IMR-90 (cell line): ENCODE measurements at regions not wholly inside any gene's neighbourhood (a gene's known extent, or its start where the extent isn't known, plus 50 kb on each side); places are given as distances from the start of the nearest gene placed in this dataset.

Experiments
- ATAC-seq: fragments of 200-7000 bp; cut with Tn5 transposase; 2 replicates; pipeline ENCODE4 v1.9.1; 2020; ENCODE audit warnings: low read depth, mild to moderate bottlenecking, moderate library complexity
- BruUV-seq: library from RNA; stranded (reverse); fragments of 400-500 nt; replicated peaks from 2 replicates; lab custom pipeline; 2021; lab: Mats Ljungman, UMichigan
- CTCF ChIA-PET: fragments of 300-600 bp; formaldehyde crosslinking; extraction: SDS; loops from one replicate; lab custom pipeline; 2021; ENCODE audit warnings: antibody characterized with exemption; lab: Yijun Ruan, JAX
- POLR2A ChIA-PET: fragments of 300-600 bp; sonication (Branson Sonifier 250); formaldehyde crosslinking; loops from one replicate; lab custom pipeline; 2022; ENCODE audit warnings: antibody characterized with exemption; ENCODE audit not compliant: unreplicated experiment; lab: Charles Lee
- DNase-seq: peaks from one replicate; pipeline ENCODE4 v3.0.0; 2013
- H2AFZ ChIP-seq: replicated peaks from 2 replicates; pipeline ENCODE3; 2013; ENCODE audit warnings: low read length, mild to moderate bottlenecking; ENCODE audit not compliant: poor library complexity
- H2AK5ac ChIP-seq: 2 replicates; pipeline ENCODE4 v1.6.1; 2013; ENCODE audit warnings: low read depth, low read length, inconsistent platforms
- H2AK9ac ChIP-seq: replicated peaks from 2 replicates; pipeline ENCODE3; 2013; ENCODE audit warnings: mild to moderate bottlenecking, low read depth, low read length, moderate library complexity; ENCODE audit not compliant: poor library complexity
- H2BK120ac ChIP-seq: 2 replicates; pipeline ENCODE4 v1.6.1; 2013; ENCODE audit warnings: low read depth, low read length, inconsistent platforms
- H2BK15ac ChIP-seq: 3 replicates; pipeline ENCODE4 v1.6.1; 2013; ENCODE audit warnings: low read depth, low read length, inconsistent platforms
- H2BK20ac ChIP-seq: 2 replicates; pipeline ENCODE4 v1.6.1; 2013; ENCODE audit warnings: low read depth, mild to moderate bottlenecking, inconsistent platforms, low read length, moderate library complexity
- H2BK5ac ChIP-seq: 2 replicates; pipeline ENCODE4 v1.6.1; 2013; ENCODE audit warnings: mild to moderate bottlenecking, low read depth, low read length, inconsistent platforms; ENCODE audit not compliant: poor library complexity, severe bottlenecking
- H3K14ac ChIP-seq: replicated peaks from 2 replicates; pipeline ENCODE4 v1.6.1; 2013; ENCODE audit warnings: low read depth, low read length, inconsistent platforms
- H3K18ac ChIP-seq: 2 replicates; pipeline ENCODE4 v1.6.1; 2013; ENCODE audit warnings: low read depth, low read length, control low read depth
- H3K23ac ChIP-seq: 2 replicates; pipeline ENCODE4 v1.6.1; 2013; ENCODE audit warnings: low read depth, low read length, inconsistent platforms
- H3K27ac ChIP-seq: 2 replicates; pipeline ENCODE4 v1.5.1; 2013; ENCODE audit warnings: mild to moderate bottlenecking, control low read depth, low read length; ENCODE audit not compliant: insufficient read depth
- H3K27me3 ChIP-seq: 2 replicates; pipeline ENCODE4 v1.6.1; 2013; ENCODE audit warnings: low read length; ENCODE audit not compliant: control insufficient read depth, insufficient read depth
- H3K36me3 ChIP-seq: 2 replicates; pipeline ENCODE4 v1.6.1; 2013; ENCODE audit warnings: low read length, mixed read lengths; ENCODE audit not compliant: control insufficient read depth, insufficient read depth
- H3K4ac ChIP-seq: 2 replicates; pipeline ENCODE4 v1.6.1; 2013; ENCODE audit warnings: low read depth, low read length, inconsistent platforms
- H3K4me1 ChIP-seq: 2 replicates; pipeline ENCODE4 v1.6.1; 2013; ENCODE audit warnings: low read length, mixed read lengths; ENCODE audit not compliant: control insufficient read depth, insufficient read depth
- H3K4me2 ChIP-seq: 2 replicates; pipeline ENCODE4 v1.6.1; 2013; ENCODE audit warnings: low read depth, mild to moderate bottlenecking, control low read depth, low read length, moderate library complexity
- H3K4me3 ChIP-seq: 2 replicates; pipeline ENCODE4 v1.5.1; 2013; ENCODE audit warnings: low read depth, mild to moderate bottlenecking, control low read depth, low read length, moderate library complexity; ENCODE audit not compliant: insufficient read depth
- H3K56ac ChIP-seq: 2 replicates; pipeline ENCODE4 v1.6.1; 2013; ENCODE audit warnings: low read length, inconsistent platforms; ENCODE audit not compliant: insufficient read depth; ENCODE audit errors: extremely low read depth
- H3K79me1 ChIP-seq, 2 experiments: 2 replicates each; pipeline ENCODE4 v1.6.1; 2013; ENCODE audit warnings: low read length in 2 of 2, inconsistent platforms in 1 of 2, low read depth in 1 of 2
- H3K9ac ChIP-seq: 2 replicates; pipeline ENCODE4 v1.6.1; 2013; ENCODE audit warnings: low read depth, low read length, control low read depth
- H3K9me1 ChIP-seq: 2 replicates; pipeline ENCODE4 v1.6.1; 2013; ENCODE audit warnings: low read length, inconsistent platforms; ENCODE audit not compliant: insufficient read depth
- H3K9me3 ChIP-seq: 2 replicates; pipeline ENCODE4 v1.6.1; 2013; ENCODE audit warnings: low read length; ENCODE audit not compliant: control insufficient read depth, insufficient read depth
- H4K20me1 ChIP-seq: 2 replicates; pipeline ENCODE4 v1.6.1; 2013; ENCODE audit warnings: low read length, inconsistent platforms; ENCODE audit not compliant: insufficient read depth
- H4K5ac ChIP-seq: 2 replicates; pipeline ENCODE4 v1.6.1; 2013; ENCODE audit warnings: mild to moderate bottlenecking, low read depth, low read length, control low read depth
- H4K8ac ChIP-seq, 2 experiments: 2 replicates each; pipeline ENCODE4 v1.6.1; 2013; ENCODE audit warnings: low read depth in 2 of 2, low read length in 2 of 2, control low read depth in 1 of 2, inconsistent platforms in 1 of 2
- H4K91ac ChIP-seq: 2 replicates; pipeline ENCODE4 v1.6.1; 2013; ENCODE audit warnings: low read depth, low read length, inconsistent platforms; ENCODE audit not compliant: insufficient read depth
- BHLHE40 ChIP-seq: fragments of 150-350 bp; IDR thresholded peaks from 2 replicates; pipeline ENCODE4 v1.6.1; 2016; ENCODE audit warnings: mild to moderate bottlenecking, low read depth, low read length
- CEBPB ChIP-seq: IDR thresholded peaks from 2 replicates; pipeline ENCODE4 v1.6.1; 2012; ENCODE audit warnings: low read depth, low read length, improper control_type of control experiment
- FOS ChIP-seq: fragments of 150-350 bp; IDR thresholded peaks from 2 replicates; pipeline ENCODE4 v1.6.1; 2016; ENCODE audit warnings: low read depth, low read length
- MAFK ChIP-seq: IDR thresholded peaks from 2 replicates; pipeline ENCODE4 v1.6.1; 2012; ENCODE audit warnings: low read depth, low read length, improper control_type of control experiment
- NFE2L2 ChIP-seq: fragments of 150-350 bp; IDR thresholded peaks from 2 replicates; pipeline ENCODE4 v1.6.1; 2016; ENCODE audit warnings: low read depth, mild to moderate bottlenecking, low read length
- POLR2A ChIP-seq: IDR thresholded peaks from 2 replicates; pipeline ENCODE4 v1.6.1; 2012; ENCODE audit warnings: mild to moderate bottlenecking, low read depth, low read length
- RAD21 ChIP-seq: IDR thresholded peaks from 2 replicates; pipeline ENCODE4 v1.6.1; 2012; ENCODE audit warnings: low read length, improper control_type of control experiment
- RCOR1 ChIP-seq: IDR thresholded peaks from 2 replicates; pipeline ENCODE4 v1.6.1; 2012; ENCODE audit warnings: mild to moderate bottlenecking, low read length, improper control_type of control experiment; ENCODE audit not compliant: insufficient replicate concordance
- SMC3 ChIP-seq: fragments of 150-350 bp; IDR thresholded peaks from 2 replicates; pipeline ENCODE4 v1.6.1; 2016; ENCODE audit warnings: low read depth, mild to moderate bottlenecking, antibody characterized with exemption, low read length, moderate library complexity
- WGBS, 2 experiments: methylation state at CpG; one replicate each; pipeline versions ENCODE4 v1.1.5 to v1.1.7; 2013; ENCODE audit warnings: missing lambda C conversion rate in 2 of 2; ENCODE audit not compliant: insufficient read length in 1 of 2; ENCODE audit errors: extremely low coverage in 2 of 2; 5-methylcytosine and 5-hydroxymethylcytosine counted together
- dilution Hi-C: fragments of 300-500 bp; cut with HindIII; formaldehyde crosslinking; loops from one replicate; pipeline ENCODE4 v1.14.3; 2018; ENCODE audit warnings: low sequenced_read_pairs; ENCODE audit not compliant: unreplicated experiment
- in situ Hi-C: fragments of 300-500 bp; cut with MboI; formaldehyde crosslinking; loops from 3 replicates; pipeline ENCODE4 v1.14.3; 2019; ENCODE audit warnings: low sequenced_read_pairs, inconsistent platforms, mixed read lengths
- intact Hi-C: fragments of 100-400 bp; cut with micrococcal nuclease; formaldehyde crosslinking; loops from 2 replicates; pipeline ENCODE4 v1.10.0; 2022
- TF ChIP-seq, protein P1 (sequence below): fragments of 150-350 bp; IDR thresholded peaks from 2 replicates; pipeline ENCODE4 v1.6.1; 2017; ENCODE audit warnings: mild to moderate bottlenecking, antibody characterized with exemption, low read length, low read depth
- TF ChIP-seq, protein P2 (sequence below): conservative IDR thresholded peaks from 2 replicates; pipeline ENCODE4 v1.5.1; 2012; ENCODE audit warnings: mild to moderate bottlenecking, low read depth, low read length, improper control_type of control experiment

DNA sequence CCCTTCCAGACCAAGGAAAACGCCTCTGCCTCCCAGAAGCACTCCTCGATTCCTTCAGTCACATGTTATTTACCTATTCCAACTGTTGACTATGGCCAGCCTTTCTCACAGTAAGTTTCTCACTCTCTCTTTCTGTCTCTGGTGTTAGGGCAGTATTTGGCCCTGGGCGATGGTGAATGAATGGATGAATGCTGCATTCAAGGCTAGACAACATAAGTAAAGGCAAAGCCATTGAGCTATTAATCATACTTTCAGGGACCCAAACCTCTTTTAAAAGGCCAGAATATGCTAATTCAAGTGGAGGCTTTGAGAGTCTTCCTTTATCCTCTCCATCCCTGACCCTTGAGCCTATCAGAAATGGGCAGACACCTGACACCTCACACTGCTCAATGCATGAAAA is 78.5 kb downstream of the SEC61B start:
- no peaks in the 10 kb centered on the region for H3K79me1 ChIP-seq
- WGBS, 2 experiments: no CpG with 5 or more reads among the region's 3 CpGs
- DNase-seq (no peak), ATAC-seq (no peak)
- no peak overlapping the region for H3K14ac ChIP-seq
- dilution Hi-C loops: no loop called here
- no peak overlapping the region for H2BK5ac ChIP-seq
- no peak overlapping the region for H2BK15ac ChIP-seq
- TF ChIP-seq RCOR1 (no peak), MAFK (no peak), BHLHE40 (no peak), RAD21 (no peak), NFE2L2 (no peak), CEBPB (no peak), SMC3 (no peak), POLR2A (no peak), FOS (no peak)
- TF ChIP-seq, protein P1, sequence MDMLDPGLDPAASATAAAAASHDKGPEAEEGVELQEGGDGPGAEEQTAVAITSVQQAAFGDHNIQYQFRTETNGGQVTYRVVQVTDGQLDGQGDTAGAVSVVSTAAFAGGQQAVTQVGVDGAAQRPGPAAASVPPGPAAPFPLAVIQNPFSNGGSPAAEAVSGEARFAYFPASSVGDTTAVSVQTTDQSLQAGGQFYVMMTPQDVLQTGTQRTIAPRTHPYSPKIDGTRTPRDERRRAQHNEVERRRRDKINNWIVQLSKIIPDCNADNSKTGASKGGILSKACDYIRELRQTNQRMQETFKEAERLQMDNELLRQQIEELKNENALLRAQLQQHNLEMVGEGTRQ: no peak
- TF ChIP-seq, protein P2, sequence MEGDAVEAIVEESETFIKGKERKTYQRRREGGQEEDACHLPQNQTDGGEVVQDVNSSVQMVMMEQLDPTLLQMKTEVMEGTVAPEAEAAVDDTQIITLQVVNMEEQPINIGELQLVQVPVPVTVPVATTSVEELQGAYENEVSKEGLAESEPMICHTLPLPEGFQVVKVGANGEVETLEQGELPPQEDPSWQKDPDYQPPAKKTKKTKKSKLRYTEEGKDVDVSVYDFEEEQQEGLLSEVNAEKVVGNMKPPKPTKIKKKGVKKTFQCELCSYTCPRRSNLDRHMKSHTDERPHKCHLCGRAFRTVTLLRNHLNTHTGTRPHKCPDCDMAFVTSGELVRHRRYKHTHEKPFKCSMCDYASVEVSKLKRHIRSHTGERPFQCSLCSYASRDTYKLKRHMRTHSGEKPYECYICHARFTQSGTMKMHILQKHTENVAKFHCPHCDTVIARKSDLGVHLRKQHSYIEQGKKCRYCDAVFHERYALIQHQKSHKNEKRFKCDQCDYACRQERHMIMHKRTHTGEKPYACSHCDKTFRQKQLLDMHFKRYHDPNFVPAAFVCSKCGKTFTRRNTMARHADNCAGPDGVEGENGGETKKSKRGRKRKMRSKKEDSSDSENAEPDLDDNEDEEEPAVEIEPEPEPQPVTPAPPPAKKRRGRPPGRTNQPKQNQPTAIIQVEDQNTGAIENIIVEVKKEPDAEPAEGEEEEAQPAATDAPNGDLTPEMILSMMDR: no peak
- no peak overlapping the region for H4K8ac ChIP-seq
- no peak overlapping the region for H3K4me3 ChIP-seq
- H3K9me1 ChIP-seq: peaks cover 6% of the 10 kb centered on the region
- no peak overlapping the region for H3K23ac ChIP-seq
- CTCF ChIA-PET: no interaction called here
- H2AK5ac ChIP-seq: no peak overlapping the region
- no peak overlapping the region for H3K9ac ChIP-seq
- no peak overlapping the region for H2BK120ac ChIP-seq
- in situ Hi-C loops: no loop called here
- H3K4me2 ChIP-seq: no peak overlapping the region
- no peak overlapping the region for H3K18ac ChIP-seq
- H3K56ac ChIP-seq: no peak overlapping the region
- POLR2A ChIA-PET: no interaction called here
- H3K27ac ChIP-seq: no peak overlapping the region
- no peaks in the 10 kb centered on the region for H4K20me1 ChIP-seq
- no TSS peak for BruUV-seq
- no peaks in the 10 kb centered on the region; the same call in none of the 2 replicates for H3K27me3 ChIP-seq
- H3K4ac ChIP-seq: no peak overlapping the region
- no peak overlapping the region for H4K5ac ChIP-seq
- peaks cover 4% of the 10 kb centered on the region for H3K4me1 ChIP-seq
- H3K36me3 ChIP-seq: no peaks in the 10 kb centered on the region
- intact Hi-C loops: no loop called here
- H2AK9ac ChIP-seq: no peak overlapping the region
- no peaks in the 10 kb centered on the region for H3K9me3 ChIP-seq
- no peak overlapping the region for H2BK20ac ChIP-seq
- 0 out of 2 replicates have a peak overlapping the region, but pooled peaks have one; percentile 11 for H4K91ac ChIP-seq
- no peak overlapping the region for H2AFZ ChIP-seq
